ENCODE measurements at regions not wholly inside any gene's neighbourhood (a gene's known extent, or its start where the extent isn't known, plus 50 kb on each side); places are given as distances from the start of the nearest gene placed in this dataset.

- Histone ChIP-seq H3K4me2 (no peak overlapping the region), H3K4me3 (no peak overlapping the region), H3K27ac (no peak overlapping the region), H3K4me1 (no peaks in the 10 kb centered on the region), H3K9me3 (no peaks in the 10 kb centered on the region)
- WGBS (ENCODE audit: missing lambda C conversion rate), result 50% methylated on average over 4 of the region's 4 CpGs
- no peak for FAIRE-seq
- ChIA-PET CTCF (interaction anchor here (0.9 kb wide), 1 partner anchor 11 kb away, joined by 3 read pairs; no protein-coding TSS in a partner anchor), POLR2A (no interaction called here)
- DNase-seq (ENCODE audit: low read depth in 1 of 2, low spot score in 1 of 2), result no peak
- TF ChIP-seq USF2 (IDR thresholded peaks at IDR 0.05) (no peak), FOSL2 (IDR thresholded peaks at IDR 0.05) (no peak), FOSL2 (CRISPR knock-in tag; IDR thresholded peaks at IDR 0.05) (no peak)
- no peak for ATAC-seq
These were observed 60.1 kb upstream of the PDE7B start for GRCh38 chr6:135791441-135791840.

- ATAC-seq, result no peak
- H3K9me3 ChIP-seq, result no peaks in the 10 kb centered on the region
- no peak overlapping the region for H3K4me3 ChIP-seq
- 79% methylated on average over 7 of the region's 7 CpGs for WGBS (ENCODE audit: missing lambda C conversion rate)
- no peak overlapping the region for H3K27ac ChIP-seq
- ChIA-PET CTCF (no interaction called here), POLR2A (no interaction called here)
- TF ChIP-seq NFE2L2 (conservative IDR thresholded peaks at IDR 0.05; ENCODE audit: low read length) (no peak), NPAS2 (CRISPR knock-in tag; IDR thresholded peaks at IDR 0.05; ENCODE audit: borderline replicate concordance) (no peak), ZC3H11A (IDR thresholded peaks at IDR 0.05) (no peak), JUN (IDR thresholded peaks at IDR 0.05) (no peak), FOXS1 (CRISPR knock-in tag; IDR thresholded peaks at IDR 0.05) (no peak), CHD2 (IDR thresholded peaks at IDR 0.05; ENCODE audit: low read length, partially characterized antibody) (no peak), HMGXB4 (CRISPR knock-in tag; IDR thresholded peaks at IDR 0.05; ENCODE audit: borderline replicate concordance) (no peak), REST (IDR thresholded peaks at IDR 0.05) (no peak), E2F6 (IDR thresholded peaks at IDR 0.05; ENCODE audit: borderline replicate concordance, low read depth) (no peak), KDM5A (IDR thresholded peaks at IDR 0.05) (no peak), BHLHE40 (IDR thresholded peaks at IDR 0.05; ENCODE audit: low read depth, low read length) (no peak), JUNB (IDR thresholded peaks at IDR 0.05) (no peak), HOXB5 (CRISPR knock-in tag; IDR thresholded peaks at IDR 0.05) (no peak), RCOR1 (IDR thresholded peaks at IDR 0.05; ENCODE audit: low read depth, low read length) (no peak), MYC (IDR thresholded peaks at IDR 0.05; ENCODE audit: borderline replicate concordance, low read length) (no peak), RNF2 (IDR thresholded peaks at IDR 0.05; ENCODE audit: borderline replicate concordance, low read depth) (no peak), EHMT2 (IDR thresholded peaks at IDR 0.05; ENCODE audit: low read depth) (no peak), CEBPB (IDR thresholded peaks at IDR 0.05) (no peak), GATA3 (IDR thresholded peaks at IDR 0.05; ENCODE audit: borderline replicate concordance) (no peak), ZSCAN20 (CRISPR knock-in tag; IDR thresholded peaks at IDR 0.05) (no peak)
- H3K4me2 ChIP-seq, result no peak overlapping the region
- no peak for DNase-seq (ENCODE audit: low read depth in 1 of 2, low spot score in 1 of 2)
- no peak for FAIRE-seq
- no peaks in the 10 kb centered on the region for H3K4me1 ChIP-seq
These were observed 54.7 kb upstream of the PDE7B start for GRCh38 chr6:135796643-135797305.
